GM23338 (cell line): ENCODE measurements at regions not wholly inside any gene's neighbourhood (a gene's known extent, or its start where the extent isn't known, plus 50 kb on each side); places are given as distances from the start of the nearest gene placed in this dataset.

Source experiments
- ATAC-seq: fragments of 200-7000 bp; cut with Tn5 transposase; 3 replicates; pipeline ENCODE4 v1.9.1; 2020
- DNase-seq: peaks from one replicate; pipeline ENCODE4 v3.0.0-alpha.2; 2015; ENCODE audit warnings: low spot score
- H2AFZ ChIP-seq: fragments of 200-600 bp; sonication (generic); 2 replicates; pipeline ENCODE4 v1.8.0; 2016; ENCODE audit warnings: antibody characterized with exemption, mild to moderate bottlenecking, moderate library complexity
- H3F3A ChIP-seq: fragments of 200-600 bp; sonication (generic); replicated peaks from 2 replicates; pipeline ENCODE4 v1.8.0; 2017; ENCODE audit warnings: antibody characterized with exemption, mixed run types, low read depth
- H3K27ac ChIP-seq: fragments of 200-600 bp; sonication (generic); 2 replicates; pipeline ENCODE4 v1.6.1; 2016; ENCODE audit warnings: low read depth
- H3K27me3 ChIP-seq: fragments of 200-600 bp; sonication (generic); 2 replicates; pipeline ENCODE4 v1.8.0; 2016; ENCODE audit warnings: mild to moderate bottlenecking, mixed run types, moderate library complexity; ENCODE audit not compliant: insufficient read depth
- H3K36me3 ChIP-seq: fragments of 200-600 bp; sonication (generic); 2 replicates; pipeline ENCODE4 v1.8.0; 2016; ENCODE audit warnings: mild to moderate bottlenecking; ENCODE audit not compliant: insufficient read depth
- H3K4me1 ChIP-seq: fragments of 200-600 bp; sonication (generic); 2 replicates; pipeline ENCODE4 v1.8.0; 2016; ENCODE audit warnings: mild to moderate bottlenecking, moderate library complexity; ENCODE audit not compliant: insufficient read depth
- H3K4me2 ChIP-seq: fragments of 200-600 bp; sonication (generic); 2 replicates; pipeline ENCODE4 v1.7.1; 2017; ENCODE audit warnings: mixed run types
- H3K4me3 ChIP-seq: fragments of 200-600 bp; sonication (generic); 2 replicates; pipeline ENCODE4 v1.6.1; 2016; ENCODE audit warnings: mixed run types
- H3K79me2 ChIP-seq: fragments of 200-600 bp; sonication (generic); replicated peaks from 2 replicates; pipeline ENCODE4 v1.8.0; 2017; ENCODE audit warnings: mild to moderate bottlenecking; ENCODE audit not compliant: insufficient read depth
- H3K9me2 ChIP-seq: fragments of 200-600 bp; sonication (generic); 2 replicates; pipeline ENCODE4 v1.8.0; 2017; ENCODE audit not compliant: insufficient read depth
- H4K20me1 ChIP-seq: fragments of 200-600 bp; sonication (generic); replicated peaks from 2 replicates; pipeline ENCODE4 v1.8.0; 2017; ENCODE audit warnings: mild to moderate bottlenecking; ENCODE audit not compliant: insufficient read depth
- H3K27ac Mint-ChIP-seq: 2 replicates; pipeline ENCODE4 v1.8.0; 2020; ENCODE audit warnings: inconsistent platforms, mild to moderate bottlenecking, moderate library complexity, mixed read lengths
- H3K27me3 Mint-ChIP-seq: 3 replicates; pipeline ENCODE4 v1.8.0; 2022; ENCODE audit warnings: low read depth, mild to moderate bottlenecking, moderate library complexity, mixed read lengths, inconsistent platforms; ENCODE audit not compliant: insufficient read depth, poor library complexity
- H3K36me3 Mint-ChIP-seq: 3 replicates; pipeline ENCODE4 v1.8.0; 2021; ENCODE audit warnings: low read depth, mild to moderate bottlenecking, inconsistent platforms, moderate library complexity, mixed read lengths
- H3K4me1 Mint-ChIP-seq: 3 replicates; pipeline ENCODE4 v1.8.0; 2020; ENCODE audit warnings: mild to moderate bottlenecking, inconsistent platforms, mixed read lengths
- H3K4me3 Mint-ChIP-seq: 3 replicates; pipeline ENCODE4 v1.8.0; 2021; ENCODE audit warnings: moderate library complexity, mild to moderate bottlenecking, inconsistent platforms, mixed read lengths
- H3K9me3 Mint-ChIP-seq: 3 replicates; pipeline ENCODE4 v1.8.0; 2020; ENCODE audit warnings: moderate library complexity, mild to moderate bottlenecking, inconsistent platforms, mixed read lengths
- CREB1 ChIP-seq: fragments of 250-450 bp; sonication (Bioruptor Pico); IDR thresholded peaks from 2 replicates; pipeline ENCODE4 v1.5.0; 2020; ENCODE audit warnings: low read depth, mild to moderate bottlenecking, moderate library complexity
- EZH2phosphoT487 ChIP-seq: fragments of 200-600 bp; sonication (generic); IDR thresholded peaks from one replicate; pipeline ENCODE4 v1.8.1; 2018; ENCODE audit warnings: antibody characterized with exemption; ENCODE audit not compliant: unreplicated experiment
- JUNB ChIP-seq: IDR thresholded peaks from one replicate; pipeline ENCODE4 v1.6.1; 2016; ENCODE audit warnings: antibody characterized with exemption; ENCODE audit not compliant: unreplicated experiment
- NANOG ChIP-seq: IDR thresholded peaks from 2 replicates; pipeline ENCODE4 v1.6.1; 2016; ENCODE audit warnings: antibody characterized with exemption, borderline replicate concordance
- STAT1 ChIP-seq: IDR thresholded peaks from one replicate; pipeline ENCODE4 v1.6.1; 2016; ENCODE audit warnings: antibody characterized with exemption; ENCODE audit not compliant: unreplicated experiment
- ZNF331 ChIP-seq: fragments of 250-450 bp; sonication (Bioruptor Pico); IDR thresholded peaks from 2 replicates; pipeline ENCODE4 v1.5.0; 2020; ENCODE audit warnings: low read depth, mild to moderate bottlenecking, moderate library complexity
- TF ChIP-seq, protein P1 (sequence below): IDR thresholded peaks from one replicate; pipeline ENCODE4 v1.6.1; 2018; ENCODE audit warnings: antibody characterized with exemption; ENCODE audit not compliant: unreplicated experiment
- TF ChIP-seq, protein P2 (sequence below): fragments of 250-450 bp; sonication (Bioruptor Pico); IDR thresholded peaks from 2 replicates; pipeline ENCODE4 v1.5.0; 2020; ENCODE audit warnings: mild to moderate bottlenecking, moderate library complexity
- TF ChIP-seq, protein P3 (sequence below): IDR thresholded peaks from 2 replicates; pipeline ENCODE4 v1.6.1; 2016; ENCODE audit warnings: antibody characterized with exemption

DNA sequence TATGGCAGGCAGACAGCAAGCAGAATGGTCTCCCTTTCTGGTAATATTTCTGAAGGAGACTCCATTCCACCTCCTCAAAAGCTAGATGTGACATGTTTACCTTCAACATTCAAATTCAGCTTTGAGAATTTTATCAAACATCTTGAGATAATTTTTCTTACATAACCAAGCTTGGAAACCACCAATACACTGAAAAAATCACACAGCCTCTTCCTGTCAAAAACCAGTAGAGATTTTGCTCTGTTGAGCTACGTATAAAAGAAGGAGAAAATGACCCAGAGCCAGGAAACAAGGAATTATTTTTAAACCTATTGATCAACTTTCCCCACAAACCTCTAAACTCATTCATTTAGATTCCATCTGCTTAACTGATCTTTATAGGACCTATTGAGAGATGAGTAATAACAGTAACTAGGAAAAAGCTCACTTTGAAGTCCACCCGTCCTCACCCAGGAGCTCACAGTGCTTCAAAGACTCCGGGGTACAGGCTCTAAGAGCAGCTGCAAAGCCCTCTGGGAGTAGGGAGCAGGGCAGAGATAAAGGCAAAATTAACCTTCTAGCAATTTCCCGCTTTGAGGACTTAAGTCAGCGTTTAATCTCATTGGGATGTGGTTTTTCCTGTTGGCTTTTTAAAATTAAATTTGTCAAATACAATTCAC lies 318.2 kb upstream of the RASGEF1B start:
- no peaks in the 10 kb centered on the region for H3K36me3 Mint-ChIP-seq
- DNase-seq (no peak), ATAC-seq (no peak)
- H3K27ac Mint-ChIP-seq: no peak overlapping the region
- Histone ChIP-seq H3K4me1 (no peaks in the 10 kb centered on the region), H2AFZ (no peak overlapping the region), H3K36me3 (no peaks in the 10 kb centered on the region), H3K27me3 (no peaks in the 10 kb centered on the region), H3K27ac (no peak overlapping the region), H4K20me1 (no peaks in the 10 kb centered on the region), H3K4me2 (no peak overlapping the region), H3F3A (no peaks in the 10 kb centered on the region), H3K9me2 (no peaks in the 10 kb centered on the region), H3K4me3 (no peak overlapping the region), H3K79me2 (no peaks in the 10 kb centered on the region)
- H3K4me1 Mint-ChIP-seq: no peaks in the 10 kb centered on the region
- H3K9me3 Mint-ChIP-seq: no peaks in the 10 kb centered on the region
- no peak overlapping the region for H3K4me3 Mint-ChIP-seq
- no peak for TF ChIP-seq STAT1
- no peak for TF ChIP-seq CREB1 (CRISPR knock-in tag)
- no peak for TF ChIP-seq JUNB
- no peak for TF ChIP-seq EZH2phosphoT487
- TF ChIP-seq NANOG: no peak
- no peak for TF ChIP-seq ZNF331 (CRISPR knock-in tag)
- TF ChIP-seq, protein P1, sequence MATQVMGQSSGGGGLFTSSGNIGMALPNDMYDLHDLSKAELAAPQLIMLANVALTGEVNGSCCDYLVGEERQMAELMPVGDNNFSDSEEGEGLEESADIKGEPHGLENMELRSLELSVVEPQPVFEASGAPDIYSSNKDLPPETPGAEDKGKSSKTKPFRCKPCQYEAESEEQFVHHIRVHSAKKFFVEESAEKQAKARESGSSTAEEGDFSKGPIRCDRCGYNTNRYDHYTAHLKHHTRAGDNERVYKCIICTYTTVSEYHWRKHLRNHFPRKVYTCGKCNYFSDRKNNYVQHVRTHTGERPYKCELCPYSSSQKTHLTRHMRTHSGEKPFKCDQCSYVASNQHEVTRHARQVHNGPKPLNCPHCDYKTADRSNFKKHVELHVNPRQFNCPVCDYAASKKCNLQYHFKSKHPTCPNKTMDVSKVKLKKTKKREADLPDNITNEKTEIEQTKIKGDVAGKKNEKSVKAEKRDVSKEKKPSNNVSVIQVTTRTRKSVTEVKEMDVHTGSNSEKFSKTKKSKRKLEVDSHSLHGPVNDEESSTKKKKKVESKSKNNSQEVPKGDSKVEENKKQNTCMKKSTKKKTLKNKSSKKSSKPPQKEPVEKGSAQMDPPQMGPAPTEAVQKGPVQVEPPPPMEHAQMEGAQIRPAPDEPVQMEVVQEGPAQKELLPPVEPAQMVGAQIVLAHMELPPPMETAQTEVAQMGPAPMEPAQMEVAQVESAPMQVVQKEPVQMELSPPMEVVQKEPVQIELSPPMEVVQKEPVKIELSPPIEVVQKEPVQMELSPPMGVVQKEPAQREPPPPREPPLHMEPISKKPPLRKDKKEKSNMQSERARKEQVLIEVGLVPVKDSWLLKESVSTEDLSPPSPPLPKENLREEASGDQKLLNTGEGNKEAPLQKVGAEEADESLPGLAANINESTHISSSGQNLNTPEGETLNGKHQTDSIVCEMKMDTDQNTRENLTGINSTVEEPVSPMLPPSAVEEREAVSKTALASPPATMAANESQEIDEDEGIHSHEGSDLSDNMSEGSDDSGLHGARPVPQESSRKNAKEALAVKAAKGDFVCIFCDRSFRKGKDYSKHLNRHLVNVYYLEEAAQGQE: no peak
- TF ChIP-seq, protein P2, sequence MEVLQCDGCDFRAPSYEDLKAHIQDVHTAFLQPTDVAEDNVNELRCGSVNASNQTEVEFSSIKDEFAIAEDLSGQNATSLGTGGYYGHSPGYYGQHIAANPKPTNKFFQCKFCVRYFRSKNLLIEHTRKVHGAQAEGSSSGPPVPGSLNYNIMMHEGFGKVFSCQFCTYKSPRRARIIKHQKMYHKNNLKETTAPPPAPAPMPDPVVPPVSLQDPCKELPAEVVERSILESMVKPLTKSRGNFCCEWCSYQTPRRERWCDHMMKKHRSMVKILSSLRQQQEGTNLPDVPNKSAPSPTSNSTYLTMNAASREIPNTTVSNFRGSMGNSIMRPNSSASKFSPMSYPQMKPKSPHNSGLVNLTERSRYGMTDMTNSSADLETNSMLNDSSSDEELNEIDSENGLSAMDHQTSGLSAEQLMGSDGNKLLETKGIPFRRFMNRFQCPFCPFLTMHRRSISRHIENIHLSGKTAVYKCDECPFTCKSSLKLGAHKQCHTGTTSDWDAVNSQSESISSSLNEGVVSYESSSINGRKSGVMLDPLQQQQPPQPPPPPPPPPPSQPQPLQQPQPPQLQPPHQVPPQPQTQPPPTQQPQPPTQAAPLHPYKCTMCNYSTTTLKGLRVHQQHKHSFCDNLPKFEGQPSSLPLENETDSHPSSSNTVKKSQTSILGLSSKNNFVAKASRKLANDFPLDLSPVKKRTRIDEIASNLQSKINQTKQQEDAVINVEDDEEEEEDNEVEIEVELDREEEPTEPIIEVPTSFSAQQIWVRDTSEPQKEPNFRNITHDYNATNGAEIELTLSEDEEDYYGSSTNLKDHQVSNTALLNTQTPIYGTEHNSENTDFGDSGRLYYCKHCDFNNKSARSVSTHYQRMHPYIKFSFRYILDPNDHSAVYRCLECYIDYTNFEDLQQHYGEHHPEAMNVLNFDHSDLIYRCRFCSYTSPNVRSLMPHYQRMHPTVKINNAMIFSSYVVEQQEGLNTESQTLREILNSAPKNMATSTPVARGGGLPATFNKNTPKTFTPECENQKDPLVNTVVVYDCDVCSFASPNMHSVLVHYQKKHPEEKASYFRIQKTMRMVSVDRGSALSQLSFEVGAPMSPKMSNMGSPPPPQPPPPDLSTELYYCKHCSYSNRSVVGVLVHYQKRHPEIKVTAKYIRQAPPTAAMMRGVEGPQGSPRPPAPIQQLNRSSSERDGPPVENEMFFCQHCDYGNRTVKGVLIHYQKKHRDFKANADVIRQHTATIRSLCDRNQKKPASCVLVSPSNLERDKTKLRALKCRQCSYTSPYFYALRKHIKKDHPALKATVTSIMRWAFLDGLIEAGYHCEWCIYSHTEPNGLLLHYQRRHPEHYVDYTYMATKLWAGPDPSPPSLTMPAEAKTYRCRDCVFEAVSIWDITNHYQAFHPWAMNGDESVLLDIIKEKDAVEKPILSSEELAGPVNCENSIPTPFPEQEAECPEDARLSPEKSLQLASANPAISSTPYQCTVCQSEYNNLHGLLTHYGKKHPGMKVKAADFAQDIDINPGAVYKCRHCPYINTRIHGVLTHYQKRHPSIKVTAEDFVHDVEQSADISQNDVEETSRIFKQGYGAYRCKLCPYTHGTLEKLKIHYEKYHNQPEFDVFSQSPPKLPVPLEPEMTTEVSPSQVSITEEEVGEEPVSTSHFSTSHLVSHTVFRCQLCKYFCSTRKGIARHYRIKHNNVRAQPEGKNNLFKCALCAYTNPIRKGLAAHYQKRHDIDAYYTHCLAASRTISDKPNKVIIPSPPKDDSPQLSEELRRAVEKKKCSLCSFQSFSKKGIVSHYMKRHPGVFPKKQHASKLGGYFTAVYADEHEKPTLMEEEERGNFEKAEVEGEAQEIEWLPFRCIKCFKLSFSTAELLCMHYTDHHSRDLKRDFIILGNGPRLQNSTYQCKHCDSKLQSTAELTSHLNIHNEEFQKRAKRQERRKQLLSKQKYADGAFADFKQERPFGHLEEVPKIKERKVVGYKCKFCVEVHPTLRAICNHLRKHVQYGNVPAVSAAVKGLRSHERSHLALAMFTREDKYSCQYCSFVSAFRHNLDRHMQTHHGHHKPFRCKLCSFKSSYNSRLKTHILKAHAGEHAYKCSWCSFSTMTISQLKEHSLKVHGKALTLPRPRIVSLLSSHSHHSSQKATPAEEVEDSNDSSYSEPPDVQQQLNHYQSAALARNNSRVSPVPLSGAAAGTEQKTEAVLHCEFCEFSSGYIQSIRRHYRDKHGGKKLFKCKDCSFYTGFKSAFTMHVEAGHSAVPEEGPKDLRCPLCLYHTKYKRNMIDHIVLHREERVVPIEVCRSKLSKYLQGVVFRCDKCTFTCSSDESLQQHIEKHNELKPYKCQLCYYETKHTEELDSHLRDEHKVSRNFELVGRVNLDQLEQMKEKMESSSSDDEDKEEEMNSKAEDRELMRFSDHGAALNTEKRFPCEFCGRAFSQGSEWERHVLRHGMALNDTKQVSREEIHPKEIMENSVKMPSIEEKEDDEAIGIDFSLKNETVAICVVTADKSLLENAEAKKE (CRISPR knock-in tag): no peak
- TF ChIP-seq, protein P3, sequence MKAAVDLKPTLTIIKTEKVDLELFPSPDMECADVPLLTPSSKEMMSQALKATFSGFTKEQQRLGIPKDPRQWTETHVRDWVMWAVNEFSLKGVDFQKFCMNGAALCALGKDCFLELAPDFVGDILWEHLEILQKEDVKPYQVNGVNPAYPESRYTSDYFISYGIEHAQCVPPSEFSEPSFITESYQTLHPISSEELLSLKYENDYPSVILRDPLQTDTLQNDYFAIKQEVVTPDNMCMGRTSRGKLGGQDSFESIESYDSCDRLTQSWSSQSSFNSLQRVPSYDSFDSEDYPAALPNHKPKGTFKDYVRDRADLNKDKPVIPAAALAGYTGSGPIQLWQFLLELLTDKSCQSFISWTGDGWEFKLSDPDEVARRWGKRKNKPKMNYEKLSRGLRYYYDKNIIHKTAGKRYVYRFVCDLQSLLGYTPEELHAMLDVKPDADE: no peak
- H3K27me3 Mint-ChIP-seq: peaks cover 3% of the 10 kb centered on the region
